ENCODE measurements at regions not wholly inside any gene's neighbourhood (a gene's known extent, or its start where the extent isn't known, plus 50 kb on each side); places are given as distances from the start of the nearest gene placed in this dataset.

GRCh38 chr13:69495096-69495495 lies 612.5 kb upstream of the ATXN8OS start:
- Histone ChIP-seq H3K79me2 (ENCODE audit: control insufficient read depth in 1 of 2, insufficient read depth in 2 of 2, low read length in 2 of 2) (no peaks in the 10 kb centered on the region), H2AFZ (ENCODE audit: low read length) (no peak overlapping the region), H3K36me3 (ENCODE audit: control insufficient read depth in 2 of 4, insufficient read depth in 4 of 4, low read length in 3 of 4) (no peaks in the 10 kb centered on the region), H4K91ac (replicated peaks; ENCODE audit: insufficient read length, low read length) (no peak overlapping the region), H3K9me3 (ENCODE audit: insufficient read depth in 2 of 2, low read depth in 1 of 2, low read length in 1 of 2) (no peaks in the 10 kb centered on the region), H2BK20ac (ENCODE audit: low read length) (no peak overlapping the region), H3K4ac (replicated peaks; ENCODE audit: insufficient read length, low read depth, low read length) (no peak overlapping the region), H3K27me3 (replicated peaks in 1 of 4; ENCODE audit: control insufficient read depth in 3 of 4, extremely low read depth in 1 of 4, insufficient read depth in 3 of 4, low read length in 3 of 4) (no peaks in the 10 kb centered on the region), H3K23me2 (ENCODE audit: low read depth, low read length) (no peaks in the 10 kb centered on the region), H2BK15ac (ENCODE audit: low read length) (no peak overlapping the region), H2BK120ac (replicated peaks; ENCODE audit: low read depth, low read length) (no peak overlapping the region), H2AK5ac (ENCODE audit: low read depth, low read length) (no peak overlapping the region), H2BK5ac (ENCODE audit: low read depth, low read length) (no peak overlapping the region), H3K4me3 (ENCODE audit: extremely low read depth in 1 of 4, insufficient read depth in 2 of 4, low read depth in 3 of 4, low read length in 4 of 4) (no peak overlapping the region), H3K4me1 (replicated peaks in 1 of 4; ENCODE audit: control insufficient read depth in 3 of 4, insufficient read depth in 4 of 4, low read length in 3 of 4) (no peaks in the 10 kb centered on the region), H3K56ac (replicated peaks; ENCODE audit: insufficient read length, low read depth, low read length) (no peak overlapping the region), H4K5ac (ENCODE audit: insufficient read length, low read depth, low read length) (no peak overlapping the region), H4K20me1 (replicated peaks in 1 of 2; ENCODE audit: control insufficient read depth in 1 of 2, insufficient read depth in 2 of 2, low read length in 2 of 2) (no peaks in the 10 kb centered on the region), H3K27ac (ENCODE audit: low read depth, low read length) (no peak overlapping the region), H3K23ac (ENCODE audit: insufficient read length) (no peak overlapping the region), H3K4me2 (ENCODE audit: insufficient read depth in 1 of 2, low read depth in 2 of 2, low read length in 2 of 2) (no peak overlapping the region), H4K8ac (ENCODE audit: extremely low read depth, insufficient read depth, low read length) (no peak overlapping the region), H2BK12ac (ENCODE audit: low read depth, low read length) (no peak overlapping the region), H3K9ac (replicated peaks in 1 of 4; ENCODE audit: extremely low read depth in 1 of 4, low read depth in 3 of 4, low read length in 3 of 4) (no peak overlapping the region), H3K18ac (ENCODE audit: extremely low read depth, low read length) (no peak overlapping the region), H3K79me1 (ENCODE audit: low read depth, low read length) (no peaks in the 10 kb centered on the region), H3K14ac (ENCODE audit: insufficient read length) (no peak overlapping the region)
- FAIRE-seq (no peak), DNase-seq (ENCODE audit: low read depth in 1 of 2, low spot score in 2 of 2) (no peak)
- 91% methylated on average over 2 of the region's 2 CpGs; no CpG with 5 or more reads in 1 of the 2 experiments for WGBS, 2 experiments (ENCODE audit: extremely low coverage in 1 of 2, insufficient coverage in 1 of 2, insufficient read length in 1 of 2, insufficient replicate concordance in 2 of 2, low coverage in 1 of 2, low lambda C conversion rate in 2 of 2, missing lambda C conversion rate in 1 of 2)
- CTCF ChIA-PET (ENCODE audit: partially characterized antibody) = no interaction called here
- POLR2A ChIA-PET (ENCODE audit: partially characterized antibody) = no interaction called here
- TF ChIP-seq PHF8 (conservative IDR thresholded peaks at IDR 0.05; ENCODE audit: low read depth, low read length) (no peak), SAP30 (IDR thresholded peaks at IDR 0.05; ENCODE audit: insufficient read depth, insufficient replicate concordance, low read length) (no peak), EGR1 (IDR thresholded peaks at IDR 0.05; ENCODE audit: borderline replicate concordance, low read depth, low read length) (no peak), EP300 (IDR thresholded peaks at IDR 0.05; ENCODE audit: borderline replicate concordance in 1 of 2, low read depth in 2 of 2, low read length in 2 of 2) (no peak), RFX5 (IDR thresholded peaks at IDR 0.05; ENCODE audit: borderline replicate concordance, low read depth, low read length) (no peak), TEAD4 (IDR thresholded peaks at IDR 0.05; ENCODE audit: low read depth, low read length) (no peak), CBX8 (IDR thresholded peaks at IDR 0.05; ENCODE audit: borderline replicate concordance, low read depth, low read length) (no peak), RAD21 (IDR thresholded peaks at IDR 0.05 in 1 of 2, conservative IDR thresholded peaks at IDR 0.05 in 1 of 2; ENCODE audit: low read depth in 2 of 2, low read length in 2 of 2) (no peak), ATF3 (IDR thresholded peaks at IDR 0.05; ENCODE audit: insufficient read depth, low read depth, low read length) (no peak), SP4 (IDR thresholded peaks at IDR 0.05; ENCODE audit: low read length) (no peak), BACH1 (IDR thresholded peaks at IDR 0.05; ENCODE audit: low read length) (no peak), ATF2 (IDR thresholded peaks at IDR 0.05; ENCODE audit: low read length) (no peak)

All from H1 (cell line).